Immature natural killer cell (primary cell): ENCODE measurements at regions not wholly inside any gene's neighbourhood (a gene's known extent, or its start where the extent isn't known, plus 50 kb on each side); places are given as distances from the start of the nearest gene placed in this dataset.

Experiments
- DNase-seq, 3 donors: peaks; one replicate each; pipeline ENCODE4 v3.0.0; 2022; ENCODE audit warnings: mixed read lengths in 1 of 3
- H3K27ac Mint-ChIP-seq, 6 donors: one replicate each; pipeline ENCODE4 v1.8.0; 2020; ENCODE audit warnings: mixed read lengths in 6 of 6, mild to moderate bottlenecking in 5 of 6, inconsistent platforms in 4 of 6, moderate library complexity in 3 of 6
- H3K27me3 Mint-ChIP-seq, 3 donors: one replicate each; pipeline ENCODE4 v1.8.0; 2020 to 2021; ENCODE audit warnings: low read depth in 3 of 3, mild to moderate bottlenecking in 3 of 3, mixed read lengths in 3 of 3, moderate library complexity in 3 of 3, inconsistent platforms in 1 of 3
- H3K36me3 Mint-ChIP-seq, 3 donors: one replicate each; pipeline ENCODE4 v1.8.0; 2020; ENCODE audit warnings: mixed read lengths in 3 of 3, inconsistent platforms in 2 of 3, mild to moderate bottlenecking in 2 of 3
- H3K4me1 Mint-ChIP-seq, 2 donors: one replicate each; pipeline ENCODE4 v1.8.0; 2020; ENCODE audit warnings: inconsistent platforms in 2 of 2, mild to moderate bottlenecking in 2 of 2, mixed read lengths in 2 of 2, moderate library complexity in 1 of 2
- H3K4me3 Mint-ChIP-seq, 5 donors: one replicate each; pipeline ENCODE4 v1.8.0; 2020; ENCODE audit warnings: mild to moderate bottlenecking in 5 of 5, mixed read lengths in 5 of 5, inconsistent platforms in 3 of 5, moderate library complexity in 3 of 5
- H3K9me3 Mint-ChIP-seq, 6 donors: one replicate each; pipeline ENCODE4 v1.8.0; 2020; ENCODE audit warnings: mild to moderate bottlenecking in 6 of 6, mixed read lengths in 6 of 6, inconsistent platforms in 4 of 6, moderate library complexity in 3 of 6

- H3K4me3 Mint-ChIP-seq: no peak overlapping the region
- H3K36me3 Mint-ChIP-seq: no peaks in the 10 kb centered on the region
- peaks cover 0 to 4% (median 1%) of the 10 kb centered on the region in 3 donors for H3K27me3 Mint-ChIP-seq
- no peak overlapping the region for H3K27ac Mint-ChIP-seq
- DNase-seq: no peak
- H3K9me3 Mint-ChIP-seq: no peaks in the 10 kb centered on the region
- no peaks in the 10 kb centered on the region for H3K4me1 Mint-ChIP-seq
Observed at GRCh38 chr11:70834277-70834940, 418.0 kb downstream of the SHANK2 start.

GRCh38 chr11:70834984-70835560 is 417.3 kb downstream of the SHANK2 start:
- peaks cover 0 to 4% (median 1%) of the 10 kb centered on the region in 3 donors for H3K27me3 Mint-ChIP-seq
- H3K9me3 Mint-ChIP-seq: no peaks in the 10 kb centered on the region
- H3K4me1 Mint-ChIP-seq: no peaks in the 10 kb centered on the region
- H3K36me3 Mint-ChIP-seq: no peaks in the 10 kb centered on the region
- DNase-seq: no peak
- H3K27ac Mint-ChIP-seq: no peak overlapping the region
- H3K4me3 Mint-ChIP-seq: no peak overlapping the region

- Mint-ChIP-seq H3K4me1 (no peaks in the 10 kb centered on the region), H3K27ac (no peak overlapping the region), H3K9me3 (no peaks in the 10 kb centered on the region), H3K27me3 (peaks cover 0 to 4% (median 1%) of the 10 kb centered on the region in 3 donors), H3K4me3 (no peak overlapping the region), H3K36me3 (no peaks in the 10 kb centered on the region)
- DNase-seq: no peak
Observed at GRCh38 chr11:70836071-70836470, 416.3 kb downstream of the SHANK2 start.

- Mint-ChIP-seq H3K27ac (no peak overlapping the region), H3K27me3 (peaks cover 0 to 1% (median 0%) of the 10 kb centered on the region in 3 donors), H3K9me3 (no peaks in the 10 kb centered on the region), H3K4me3 (no peak overlapping the region), H3K36me3 (no peaks in the 10 kb centered on the region), H3K4me1 (no peaks in the 10 kb centered on the region)
- no peak for DNase-seq
Observed at GRCh38 chr11:70838198-70838597, 414.2 kb downstream of the SHANK2 start.

GRCh38 chr11:70839851-70840250 is 412.5 kb downstream of the SHANK2 start:
- Mint-ChIP-seq H3K27me3 (peaks cover 0 to 4% (median 0%) of the 10 kb centered on the region in 3 donors), H3K27ac (no peak overlapping the region), H3K4me1 (no peaks in the 10 kb centered on the region), H3K4me3 (no peak overlapping the region), H3K9me3 (no peaks in the 10 kb centered on the region), H3K36me3 (no peaks in the 10 kb centered on the region)
- no peak for DNase-seq

GRCh38 chr11:70841264-70841663 is 411.1 kb downstream of the SHANK2 start:
- Mint-ChIP-seq H3K9me3 (no peaks in the 10 kb centered on the region), H3K4me3 (no peak overlapping the region), H3K27me3 (peaks cover 0 to 4% (median 0%) of the 10 kb centered on the region in 3 donors), H3K27ac (no peak overlapping the region), H3K36me3 (no peaks in the 10 kb centered on the region), H3K4me1 (no peaks in the 10 kb centered on the region)
- DNase-seq: no peak

- no peak overlapping the region for H3K27ac Mint-ChIP-seq
- H3K4me1 Mint-ChIP-seq: no peaks in the 10 kb centered on the region
- H3K4me3 Mint-ChIP-seq: no peak overlapping the region
- H3K9me3 Mint-ChIP-seq: no peaks in the 10 kb centered on the region
- H3K27me3 Mint-ChIP-seq: peaks cover 0 to 4% (median 0%) of the 10 kb centered on the region in 3 donors
- no peaks in the 10 kb centered on the region for H3K36me3 Mint-ChIP-seq
- no peak for DNase-seq
Observed at GRCh38 chr11:70842256-70842655, 410.1 kb downstream of the SHANK2 start.

- H3K9me3 Mint-ChIP-seq: no peaks in the 10 kb centered on the region
- H3K27me3 Mint-ChIP-seq: peaks cover 0 to 4% (median 0%) of the 10 kb centered on the region in 3 donors
- H3K4me3 Mint-ChIP-seq: no peak overlapping the region
- no peak for DNase-seq
- no peaks in the 10 kb centered on the region for H3K4me1 Mint-ChIP-seq
- no peaks in the 10 kb centered on the region for H3K36me3 Mint-ChIP-seq
- H3K27ac Mint-ChIP-seq: no peak overlapping the region
Observed at GRCh38 chr11:70842701-70843100, 409.7 kb downstream of the SHANK2 start.

- no peak for DNase-seq
- Mint-ChIP-seq H3K4me3 (no peak overlapping the region), H3K36me3 (no peaks in the 10 kb centered on the region), H3K27ac (no peak overlapping the region), H3K27me3 (peaks cover 0 to 4% (median 0%) of the 10 kb centered on the region in 3 donors), H3K9me3 (no peaks in the 10 kb centered on the region), H3K4me1 (no peaks in the 10 kb centered on the region)
Observed at GRCh38 chr11:70843906-70844305, 408.5 kb downstream of the SHANK2 start.

- H3K4me3 Mint-ChIP-seq: no peak overlapping the region
- H3K36me3 Mint-ChIP-seq: no peaks in the 10 kb centered on the region
- no peaks in the 10 kb centered on the region for H3K4me1 Mint-ChIP-seq
- H3K9me3 Mint-ChIP-seq: no peaks in the 10 kb centered on the region
- H3K27me3 Mint-ChIP-seq: peaks cover 0 to 4% (median 0%) of the 10 kb centered on the region in 3 donors
- H3K27ac Mint-ChIP-seq: no peak overlapping the region
- no peak for DNase-seq
Observed at GRCh38 chr11:70844387-70844786, 408.0 kb downstream of the SHANK2 start.

GRCh38 chr11:70845591-70846041 is 406.8 kb downstream of the SHANK2 start:
- no peaks in the 10 kb centered on the region for H3K9me3 Mint-ChIP-seq
- H3K27ac Mint-ChIP-seq: no peak overlapping the region
- H3K27me3 Mint-ChIP-seq: peaks cover under 1 to 4% (median 2%) of the 10 kb centered on the region in 3 donors
- H3K4me3 Mint-ChIP-seq: no peak overlapping the region
- no peaks in the 10 kb centered on the region for H3K4me1 Mint-ChIP-seq
- DNase-seq: no peak
- no peaks in the 10 kb centered on the region for H3K36me3 Mint-ChIP-seq

- no peak for DNase-seq
- Mint-ChIP-seq H3K27ac (no peak overlapping the region), H3K36me3 (no peaks in the 10 kb centered on the region), H3K27me3 (peaks cover 1 to 5% (median 2%) of the 10 kb centered on the region in 3 donors), H3K4me1 (no peaks in the 10 kb centered on the region), H3K9me3 (no peaks in the 10 kb centered on the region), H3K4me3 (no peak overlapping the region)
Observed at GRCh38 chr11:70846781-70847655, 405.4 kb downstream of the SHANK2 start.

- H3K36me3 Mint-ChIP-seq: no peaks in the 10 kb centered on the region
- H3K9me3 Mint-ChIP-seq: no peaks in the 10 kb centered on the region
- no peak overlapping the region for H3K27ac Mint-ChIP-seq
- H3K4me1 Mint-ChIP-seq: no peaks in the 10 kb centered on the region
- no peak for DNase-seq
- no peak overlapping the region for H3K4me3 Mint-ChIP-seq
- H3K27me3 Mint-ChIP-seq: peaks cover 1 to 5% (median 5%) of the 10 kb centered on the region in 3 donors
Observed at GRCh38 chr11:70848243-70848750, 404.1 kb downstream of the SHANK2 start.

- Mint-ChIP-seq H3K9me3 (no peaks in the 10 kb centered on the region), H3K27ac (no peak overlapping the region), H3K36me3 (no peaks in the 10 kb centered on the region), H3K4me1 (no peaks in the 10 kb centered on the region), H3K27me3 (peaks cover 2 to 7% (median 3%) of the 10 kb centered on the region in 3 donors), H3K4me3 (no peak overlapping the region)
- no peak for DNase-seq
Observed at GRCh38 chr11:70849031-70849430, 403.3 kb downstream of the SHANK2 start.
